Hematopoietic multipotent progenitor cell treated with erythropoietin and hydrocortisone succinate and interleukin-3 and kit ligand, for 8 days (in vitro differentiated cells): ENCODE measurements at regions not wholly inside any gene's neighbourhood (a gene's known extent, or its start where the extent isn't known, plus 50 kb on each side); places are given as distances from the start of the nearest gene placed in this dataset.
A peak's percentile ranks its signal among the peaks of the same experiment; 100 is the strongest.
"Not testable (repeated sequence)": the region's sequence is repeated elsewhere in the genome, so short reads cannot be mapped to it uniquely, and the experiment has no call there.

Experiments used
- DNase-seq: peaks from one replicate; pipeline ENCODE4 v3.0.0-alpha.2; 2015

DNA sequence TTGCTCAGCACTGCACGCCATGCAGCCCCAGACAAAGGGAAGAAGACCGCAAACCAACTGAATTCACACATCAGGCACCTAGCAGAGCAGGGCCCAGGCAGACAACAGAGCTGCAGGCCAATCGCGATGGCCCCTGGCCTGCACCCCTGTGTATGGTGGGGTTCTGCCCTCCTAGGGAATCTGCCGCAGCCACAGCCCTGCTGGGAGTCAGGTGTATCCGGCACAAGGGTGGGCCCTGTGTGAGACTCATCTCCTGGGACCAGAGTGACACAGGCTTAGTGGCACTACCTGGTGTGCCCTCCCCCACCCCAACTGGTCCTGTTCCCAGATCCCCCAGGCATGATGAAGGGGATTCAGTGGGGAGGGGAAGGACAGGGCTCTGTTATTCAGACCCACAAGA lies 122.8 kb downstream of the ATPSCKMT start:
- DNase-seq = no peak

DNA sequence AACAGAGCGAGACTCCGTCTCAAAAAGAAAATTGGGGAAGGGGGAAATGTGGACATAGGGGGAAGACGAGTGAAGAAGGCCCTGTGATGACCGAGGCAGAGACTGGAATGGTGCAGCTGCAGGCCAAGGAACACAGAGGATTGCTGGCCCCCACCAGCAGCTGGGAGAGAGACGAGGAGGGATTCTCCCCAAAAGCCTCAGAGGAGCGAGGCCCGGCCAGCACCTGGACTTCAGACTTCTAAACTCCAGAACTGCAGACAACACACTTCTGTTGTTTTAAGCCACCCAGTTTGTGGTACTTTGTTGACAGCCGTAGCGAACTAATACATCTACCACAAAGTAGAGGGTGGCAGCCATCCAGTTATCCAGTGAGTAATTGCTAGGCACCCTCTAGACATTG lies 124.6 kb downstream of the ATPSCKMT start:
- DNase-seq = no peak

DNA sequence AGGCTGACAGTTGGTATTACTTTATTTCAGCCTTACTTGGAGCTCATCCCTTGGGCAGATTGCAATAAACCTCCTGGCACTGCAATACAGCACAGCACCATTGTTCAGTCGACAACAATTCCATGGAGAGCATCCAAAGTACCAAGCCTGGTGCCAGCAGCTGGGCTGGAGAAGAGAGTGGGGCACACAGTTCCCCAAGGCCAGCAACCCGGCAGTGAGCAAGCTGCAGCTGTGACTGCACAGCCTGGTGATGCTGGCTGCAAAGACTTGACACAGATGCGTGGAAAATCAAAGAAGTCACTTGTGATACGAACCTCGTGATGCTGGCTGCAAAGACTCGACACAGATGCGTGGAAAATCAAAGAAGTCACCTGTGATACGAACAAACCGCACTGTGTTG lies 125.4 kb downstream of the ATPSCKMT start:
- DNase-seq = no peak

DNA sequence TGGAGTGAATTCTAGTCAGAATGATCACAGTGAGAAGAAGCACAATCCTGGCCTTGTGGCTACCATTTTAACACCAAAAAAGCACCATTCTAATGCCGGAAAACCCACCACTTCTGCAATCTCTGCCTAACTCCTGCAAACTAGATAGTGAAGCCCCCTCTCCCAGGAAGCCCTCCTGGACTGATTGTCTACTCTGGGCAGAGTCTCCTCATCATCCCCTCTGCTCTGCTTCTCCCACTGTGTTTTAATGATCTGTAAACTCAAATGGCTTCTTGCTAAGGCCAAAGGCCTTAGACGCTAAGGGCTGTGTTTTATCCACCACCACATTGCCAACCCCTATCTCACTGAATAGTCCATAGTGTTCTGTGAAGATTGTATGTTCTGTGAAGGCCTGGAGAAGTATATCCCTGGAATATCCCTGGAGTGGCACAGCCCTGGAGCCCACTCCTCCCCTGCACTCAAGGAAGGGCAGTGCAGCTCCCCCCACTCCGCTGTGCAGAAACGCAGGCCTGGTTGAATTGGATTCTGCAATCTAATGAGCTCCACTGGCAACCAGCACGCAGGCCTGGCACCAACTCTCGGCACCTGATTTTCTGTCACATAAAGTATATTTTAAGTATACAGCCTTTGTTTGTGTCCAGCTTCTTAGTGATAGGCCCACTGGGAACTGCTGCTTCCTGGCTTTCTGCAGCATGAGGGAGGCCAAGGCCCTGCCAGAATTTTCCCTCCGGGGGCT lies 126.3 kb downstream of the ATPSCKMT start:
- DNase-seq = no peak

DNA sequence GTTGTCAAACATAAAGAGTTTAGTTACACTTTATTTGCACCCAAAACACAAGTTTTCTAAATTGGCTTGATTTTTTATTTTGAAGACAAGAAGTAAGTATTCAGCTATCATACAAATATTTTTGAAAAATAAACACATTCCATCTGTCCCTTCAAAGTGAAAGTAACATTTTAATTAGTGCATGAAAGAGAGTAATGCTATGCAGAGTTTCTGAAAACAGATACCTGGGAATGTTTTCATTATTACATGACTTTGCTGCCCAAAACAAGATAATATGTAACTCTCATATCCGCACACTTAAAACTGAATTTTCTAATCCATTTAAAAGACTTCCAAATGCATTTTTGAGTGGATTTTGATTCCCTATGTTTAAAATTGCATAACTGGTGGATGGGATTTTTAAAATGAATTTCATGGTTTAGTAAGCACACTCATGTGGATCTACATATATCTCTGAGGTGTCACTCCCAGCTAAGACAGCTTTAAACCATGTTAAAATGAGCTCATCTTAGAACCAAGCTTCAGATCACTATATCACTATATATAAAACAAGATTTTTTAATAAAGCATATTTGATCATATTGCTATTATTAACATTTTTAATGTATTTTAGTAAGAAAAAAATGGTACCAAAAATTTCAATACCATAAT lies 127.5 kb downstream of the ATPSCKMT start:
- DNase-seq = no peak

DNA sequence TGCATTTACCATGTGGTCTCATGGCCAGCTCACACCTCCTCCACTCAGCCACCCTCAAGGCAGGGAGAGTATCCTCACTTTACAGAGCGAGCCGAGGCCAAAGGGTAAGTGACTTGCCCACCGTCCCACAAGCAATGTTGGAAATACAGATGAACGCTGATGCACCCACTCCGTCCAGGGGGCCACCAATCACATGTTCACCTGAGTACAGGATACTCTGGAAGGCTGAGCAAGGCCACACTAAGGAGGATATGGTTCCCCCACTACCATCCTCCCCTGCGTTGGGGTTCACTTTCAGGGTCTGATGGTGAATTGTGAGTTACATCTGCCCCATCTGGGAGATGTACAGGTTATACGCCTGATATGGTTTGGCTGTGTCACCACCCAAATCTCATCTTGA lies 128.8 kb downstream of the ATPSCKMT start:
- no peak for DNase-seq

DNA sequence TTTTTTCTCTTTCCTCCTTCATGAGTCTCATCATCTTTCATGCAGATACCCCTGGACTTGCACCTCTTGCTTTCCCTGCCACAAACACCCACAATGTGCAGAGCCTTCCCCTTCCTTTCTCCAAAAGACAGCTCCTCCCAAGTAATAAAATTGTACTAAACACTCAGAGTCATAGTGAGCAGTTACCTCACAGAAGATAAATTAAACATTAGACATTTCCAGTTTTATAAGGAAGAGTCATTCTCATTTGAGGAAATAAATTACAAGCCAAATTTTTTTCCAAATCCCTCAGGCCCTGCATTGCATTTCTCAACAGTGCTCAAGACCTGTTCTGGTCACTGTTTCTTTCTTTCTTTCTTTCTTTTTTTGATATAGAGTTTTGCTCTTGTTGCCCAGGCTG lies 131.5 kb downstream of the ATPSCKMT start:
- DNase-seq = no peak

DNA sequence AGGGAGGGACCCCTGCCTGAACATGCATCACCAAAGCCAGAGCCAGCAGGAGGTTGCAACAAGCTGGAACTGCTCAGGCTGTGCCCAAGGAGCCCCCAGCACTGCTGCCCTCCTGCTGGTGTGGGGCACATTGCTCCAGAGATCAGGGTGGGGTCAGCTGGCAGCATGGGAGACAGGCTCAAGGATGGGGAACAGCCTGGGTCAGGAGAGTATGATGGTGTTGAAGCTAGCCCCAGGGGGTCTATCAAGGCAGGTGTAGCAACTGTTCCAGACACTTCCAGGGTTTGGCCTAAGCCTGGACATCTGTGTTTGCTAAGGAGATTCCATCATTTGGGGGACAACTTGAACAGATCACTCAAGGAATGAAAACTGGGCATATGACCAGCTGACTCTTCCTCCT lies 133.1 kb downstream of the ATPSCKMT start:
- DNase-seq = no peak

DNA sequence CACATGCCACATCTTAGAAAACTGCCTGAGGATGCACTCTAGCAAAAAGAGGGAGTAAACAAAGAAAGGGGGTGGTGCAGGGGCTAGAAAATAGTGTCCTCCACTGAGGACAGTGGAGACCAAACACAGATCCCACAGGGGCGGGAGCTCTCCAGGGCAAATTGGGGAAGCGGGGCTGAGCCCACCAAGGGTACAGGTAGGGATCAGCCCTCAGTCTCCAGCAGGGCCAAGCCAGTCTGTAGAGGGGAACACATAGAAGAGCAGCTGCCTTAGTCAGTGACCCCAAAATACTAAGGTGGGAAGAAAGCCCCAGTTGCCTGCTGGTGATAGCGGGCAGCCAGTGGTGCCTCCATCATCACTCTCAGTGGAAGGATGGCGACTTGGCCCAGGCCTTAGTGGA lies 134.0 kb downstream of the ATPSCKMT start:
- DNase-seq = no peak

DNA sequence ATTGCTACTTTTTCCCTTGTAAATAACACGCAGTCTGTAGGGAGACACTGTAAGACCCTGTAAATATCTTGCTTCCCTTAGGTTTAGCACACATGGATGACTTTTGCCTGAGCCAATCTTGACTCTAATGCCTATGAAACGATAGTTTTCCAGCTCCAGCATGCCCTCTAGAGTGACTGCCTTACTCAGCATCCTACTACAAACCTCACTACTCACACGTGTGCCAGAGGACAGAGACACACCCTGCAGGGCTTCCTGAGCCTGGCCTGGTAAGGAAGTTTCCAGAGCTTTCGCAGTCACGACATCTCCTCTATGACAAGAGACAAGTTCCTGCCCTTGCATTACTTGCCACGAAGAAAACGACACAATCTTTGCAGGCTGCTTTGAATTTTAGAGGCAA lies 138.1 kb downstream of the ATPSCKMT start:
- DNase-seq = peak; percentile 25

DNA sequence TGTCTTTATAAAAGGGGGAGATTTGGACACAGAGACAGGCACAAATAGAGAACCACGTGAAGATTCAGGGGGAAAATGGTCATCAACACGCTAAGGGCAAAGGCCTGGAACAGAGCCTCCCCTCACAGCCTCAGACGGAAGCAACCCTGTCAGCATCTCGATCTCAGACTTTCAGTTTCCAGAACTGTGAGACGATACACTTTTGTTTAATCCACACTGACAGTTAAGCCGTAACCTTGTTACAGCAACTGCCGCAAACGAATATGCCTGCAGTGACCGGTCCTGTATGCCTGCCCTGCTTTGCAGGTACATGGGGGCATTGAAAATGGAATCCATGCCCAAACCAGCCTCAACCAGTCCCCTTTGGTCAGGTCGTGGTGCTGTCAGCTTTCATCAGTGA lies 139.5 kb downstream of the ATPSCKMT start:
- DNase-seq = no peak

DNA sequence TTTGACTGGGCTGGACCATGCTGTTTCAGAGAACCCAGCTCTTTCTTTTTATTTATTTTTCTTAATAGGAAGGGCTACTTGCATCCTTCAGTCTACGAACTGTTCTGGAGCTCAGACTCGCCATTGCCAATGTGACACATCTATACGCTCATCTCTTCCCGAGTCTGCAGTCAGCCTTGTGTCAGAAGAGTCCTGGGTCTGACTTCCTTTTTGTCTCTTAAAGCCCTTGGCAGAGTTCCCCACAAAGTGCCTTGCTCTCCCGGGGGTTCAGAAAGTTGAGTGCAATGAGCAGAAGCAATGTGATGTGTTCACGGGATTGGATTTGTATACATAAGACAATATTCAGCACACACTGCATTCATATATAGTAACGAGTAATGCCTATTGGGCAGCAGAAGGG lies 140.4 kb downstream of the ATPSCKMT start:
- DNase-seq = no peak

DNA sequence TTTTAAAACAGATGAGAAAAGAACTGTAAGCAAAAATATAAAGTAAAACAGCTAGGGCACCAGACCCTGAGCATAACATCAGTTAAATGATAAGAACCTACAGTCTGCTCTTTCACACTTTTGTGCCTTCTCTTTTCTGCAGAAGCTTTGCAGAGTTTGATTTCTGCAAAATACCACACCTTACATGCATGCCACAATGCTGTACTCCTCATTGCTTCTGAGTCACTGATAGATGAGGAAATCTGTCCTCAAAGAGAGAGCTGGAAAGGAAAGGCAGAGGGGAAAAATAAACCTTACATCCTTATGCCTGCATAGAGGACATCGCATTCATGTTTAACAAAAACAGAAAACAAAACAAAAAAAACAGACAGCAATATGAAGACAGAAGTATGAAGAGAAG lies 142.9 kb downstream of the ATPSCKMT start:
- DNase-seq = no peak

DNA sequence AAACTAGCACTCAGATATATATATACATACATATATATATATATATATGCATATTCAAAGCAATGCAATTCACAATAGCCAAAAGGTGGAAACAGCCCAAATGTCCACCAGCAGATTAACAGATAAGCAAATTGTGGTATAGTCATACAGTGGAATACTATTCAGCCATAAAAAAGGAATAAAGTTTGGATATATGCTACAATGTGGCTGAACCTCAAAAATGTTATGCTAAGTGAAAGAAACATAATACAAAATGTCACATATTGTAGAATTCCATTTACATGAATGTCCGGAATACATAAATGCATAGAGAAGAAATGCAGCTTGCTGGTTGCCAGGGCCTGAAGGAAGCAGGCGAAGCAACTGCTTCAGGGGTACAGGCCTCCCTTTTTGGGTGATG lies 143.4 kb downstream of the ATPSCKMT start:
- no peak for DNase-seq

DNA sequence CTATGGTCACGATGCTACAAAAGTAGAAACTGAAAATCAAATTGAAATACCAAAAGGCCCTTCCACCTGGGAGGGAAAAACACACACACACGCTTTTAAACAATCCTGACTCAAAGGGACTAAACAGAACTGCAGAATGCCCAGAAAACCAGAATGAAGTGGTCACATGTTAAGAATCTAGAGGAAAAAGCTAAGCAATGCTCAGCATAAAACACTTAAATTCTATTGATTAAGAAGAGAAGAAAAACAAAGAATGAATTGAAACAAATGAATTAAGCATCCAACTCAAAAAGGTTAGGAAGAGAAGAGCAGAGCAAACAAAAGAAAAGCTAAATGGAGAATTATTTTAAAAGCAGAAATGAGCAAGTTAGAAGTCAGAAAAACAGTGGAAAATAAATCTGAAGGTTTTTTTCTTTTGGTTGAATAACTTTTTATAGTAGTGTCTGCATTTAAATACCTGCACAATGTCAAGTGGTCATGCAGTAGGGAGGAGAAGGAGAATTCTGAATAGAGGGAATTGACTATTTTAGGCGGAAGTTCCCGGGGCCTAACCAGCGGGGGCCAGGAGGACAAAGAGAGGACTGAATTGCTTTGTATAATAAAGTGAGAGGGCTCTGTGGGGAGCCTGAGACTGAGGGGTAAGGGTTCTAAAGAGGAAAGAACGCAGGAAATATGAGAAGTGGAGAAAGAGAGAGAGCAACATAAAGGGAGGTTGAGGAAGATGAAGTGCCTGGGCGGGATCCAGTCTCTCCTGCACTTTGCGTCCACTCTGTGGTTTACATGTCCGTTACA lies 146.8 kb downstream of the ATPSCKMT start:
- DNase-seq = no peak

DNA sequence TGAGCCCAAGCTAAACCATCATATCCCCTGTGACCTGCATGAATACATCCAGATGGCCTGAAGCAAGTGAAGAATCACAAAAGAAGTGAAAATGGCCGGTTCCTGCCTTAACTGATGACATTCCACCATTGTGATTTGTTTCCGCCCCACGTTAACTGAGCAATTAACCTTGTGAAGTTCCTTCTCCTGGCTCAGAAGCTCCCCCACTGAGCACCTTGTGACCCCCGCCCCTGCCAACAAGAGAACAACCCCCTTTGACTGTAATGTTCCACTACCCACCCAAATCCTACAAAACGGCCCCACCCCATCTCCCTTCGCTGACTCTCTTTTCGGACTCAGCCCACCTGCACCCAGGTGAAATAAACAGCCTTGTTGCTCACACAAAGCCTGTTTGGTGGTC lies 147.5 kb downstream of the ATPSCKMT start:
- not testable (repeated sequence) for DNase-seq

DNA sequence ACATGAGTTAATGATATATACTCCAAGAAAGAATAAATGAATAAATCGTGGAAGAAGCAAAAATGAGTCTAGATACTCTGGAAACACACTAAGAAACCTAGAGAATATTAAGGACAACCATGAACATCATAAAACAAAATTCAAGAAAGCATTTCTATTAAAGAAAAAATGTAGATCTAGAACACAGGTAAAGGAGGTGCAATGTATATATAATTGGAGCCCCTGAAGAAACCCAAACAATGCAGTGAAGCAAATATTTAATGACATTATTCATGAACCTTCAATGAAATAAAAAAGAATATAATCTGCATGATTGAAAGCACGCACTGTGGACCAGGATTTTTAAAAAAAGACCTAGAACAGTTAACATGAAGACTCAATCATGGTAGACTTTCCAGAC lies 150.1 kb downstream of the ATPSCKMT start:
- DNase-seq = no peak

DNA sequence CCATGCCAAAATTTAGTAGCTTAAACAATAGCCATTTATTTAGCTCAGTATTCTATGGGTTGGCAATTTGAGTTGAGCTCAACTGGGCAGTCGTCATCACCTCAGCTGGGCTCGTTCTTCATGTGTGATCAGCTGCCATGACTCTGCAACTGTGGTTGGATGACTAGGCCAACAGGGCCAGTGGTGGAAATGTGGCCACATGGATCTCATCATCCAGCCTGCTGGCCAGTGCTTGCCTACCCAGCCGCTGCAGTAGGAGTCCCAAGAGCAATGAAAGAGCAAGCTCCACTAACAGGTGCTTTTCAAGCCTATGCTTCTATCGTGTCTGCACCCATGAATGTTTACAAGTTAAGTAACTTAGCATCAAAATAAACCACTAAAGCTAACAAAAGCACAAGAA lies 158.0 kb downstream of the ATPSCKMT start:
- no peak for DNase-seq

DNA sequence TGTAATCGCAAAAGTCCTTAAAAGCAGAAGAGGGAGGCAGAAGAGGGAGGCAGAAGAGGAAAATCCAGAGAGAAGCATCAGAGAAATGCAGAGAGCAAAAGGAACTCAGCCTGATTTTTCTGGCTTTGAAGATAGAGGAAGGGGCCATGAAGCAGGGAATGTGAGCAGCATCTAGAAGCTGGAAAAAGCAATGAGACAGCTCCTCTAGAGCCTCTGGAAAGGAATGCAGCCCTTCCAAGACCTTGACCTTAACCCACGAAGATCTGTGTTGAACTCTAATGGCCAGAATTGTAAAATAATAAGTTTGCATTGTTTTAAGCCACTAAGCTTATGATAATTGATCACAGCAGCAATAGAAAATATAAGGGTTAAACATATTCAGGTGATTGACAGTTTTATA lies 159.6 kb downstream of the ATPSCKMT start:
- DNase-seq = no peak

DNA sequence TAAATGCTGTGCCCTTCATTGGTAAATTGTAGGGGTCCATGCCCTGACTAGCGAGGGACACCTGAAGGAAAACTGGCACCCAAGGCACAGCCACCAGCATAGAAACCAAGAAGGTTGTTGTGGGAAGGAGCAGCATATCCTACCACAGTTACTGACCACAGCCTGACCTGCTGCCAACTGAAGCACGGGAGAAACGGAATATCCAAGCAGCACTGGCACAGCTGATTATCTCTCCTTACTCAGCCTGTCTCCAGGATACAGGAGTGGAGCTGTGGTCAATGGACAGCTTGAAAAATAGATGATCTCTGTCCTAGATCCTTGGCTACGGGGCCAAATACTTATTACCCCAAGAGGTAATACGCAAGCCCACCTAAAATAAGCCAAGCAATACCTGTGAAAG lies 164.5 kb downstream of the ATPSCKMT start:
- DNase-seq = no peak

DNA sequence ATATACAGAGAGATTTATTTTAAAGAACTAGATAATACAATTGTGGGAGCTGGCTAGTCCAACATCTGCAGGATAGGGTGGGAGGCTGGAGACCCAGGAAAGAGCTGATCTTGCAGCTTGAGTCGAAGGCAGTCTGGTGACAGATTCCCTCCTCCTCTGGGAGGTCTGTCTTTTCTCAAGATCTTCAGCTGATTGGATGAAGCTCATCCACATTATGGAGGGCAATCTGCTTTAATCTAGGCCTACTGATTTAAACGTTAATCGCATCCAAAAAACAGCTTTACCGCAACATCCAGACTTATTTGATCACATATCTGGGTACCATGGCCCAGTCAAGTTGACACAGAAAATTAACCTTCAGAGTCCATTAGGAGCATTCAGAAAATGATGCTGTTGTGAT lies 168.1 kb downstream of the ATPSCKMT start:
- no peak for DNase-seq

DNA sequence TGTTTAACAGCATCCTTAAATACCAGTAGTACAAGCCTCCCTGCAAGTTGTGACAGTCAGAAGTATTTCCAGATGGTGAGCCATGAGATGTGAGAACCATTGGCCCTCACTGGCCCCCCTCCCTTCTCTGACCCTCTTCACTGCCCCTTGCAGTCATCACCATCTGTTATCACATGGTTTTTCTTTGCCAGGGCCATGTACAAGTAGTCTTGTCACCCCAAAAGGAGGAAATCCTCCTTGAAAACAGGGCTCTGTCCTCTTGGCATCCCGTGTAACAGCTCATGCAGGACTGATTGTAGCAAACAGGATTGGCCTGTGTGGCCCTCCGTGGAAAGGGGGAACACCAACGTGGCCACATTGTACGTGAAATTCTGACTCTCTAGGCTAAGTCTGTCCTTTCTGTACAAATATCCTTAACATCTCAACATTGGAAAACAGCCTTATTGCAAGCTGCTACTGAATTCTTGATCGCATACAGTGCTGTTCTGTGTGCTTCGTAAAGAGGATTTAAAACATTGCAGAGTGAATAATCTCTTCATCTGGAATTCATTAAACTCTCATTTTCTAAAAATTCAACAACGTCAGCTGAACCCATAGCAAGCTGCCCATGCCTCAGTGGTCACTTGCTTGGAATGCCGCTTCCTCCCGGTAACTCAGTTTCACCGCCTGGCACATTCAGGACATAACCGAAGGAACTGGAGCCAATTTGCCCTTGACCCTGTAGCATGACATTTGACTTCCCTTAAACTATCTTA lies 171.7 kb downstream of the ATPSCKMT start:
- no peak for DNase-seq

DNA sequence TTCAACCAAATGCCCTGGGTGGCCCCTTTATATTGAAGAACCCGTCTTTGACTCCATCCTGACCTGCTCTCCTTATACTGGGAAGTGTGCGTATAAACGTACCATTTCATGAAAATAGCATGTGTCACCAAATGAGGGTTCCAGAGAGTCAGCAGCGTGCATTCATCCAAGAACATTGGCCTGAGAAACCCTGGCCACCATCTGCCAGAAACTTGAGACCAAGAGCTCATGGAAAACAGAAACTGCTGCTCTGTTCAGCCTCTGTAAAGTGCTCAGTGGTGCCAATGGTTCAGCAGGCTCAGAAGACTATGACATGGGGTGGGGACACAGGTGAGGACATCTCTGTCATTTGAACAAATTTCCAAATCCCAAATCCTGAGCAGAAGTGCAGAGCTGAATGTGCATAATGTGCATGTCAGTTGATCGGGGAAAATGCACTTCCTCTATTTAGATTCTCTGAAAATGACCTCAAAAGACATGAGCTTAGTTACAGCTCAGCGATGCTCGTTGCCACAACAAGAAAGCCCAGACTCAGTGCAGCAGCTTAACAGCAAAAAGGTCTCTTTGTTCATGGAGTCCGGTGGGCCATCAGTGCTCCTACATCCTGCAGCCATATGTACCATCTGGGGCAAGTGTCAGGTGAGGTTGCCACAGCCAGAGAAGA lies 176.1 kb downstream of the ATPSCKMT start:
- no peak for DNase-seq
